MV-4-11 (cell line): ENCODE measurements at regions not wholly inside any gene's neighbourhood (a gene's known extent, or its start where the extent isn't known, plus 50 kb on each side); places are given as distances from the start of the nearest gene placed in this dataset.
"Not testable (repeated sequence)": the region's sequence is repeated elsewhere in the genome, so short reads cannot be mapped to it uniquely, and the experiment has no call there.

Source experiments
- DNase-seq: peaks from one replicate; lab custom pipeline; 2025; lab: John Stamatoyannopoulos, UW

DNA sequence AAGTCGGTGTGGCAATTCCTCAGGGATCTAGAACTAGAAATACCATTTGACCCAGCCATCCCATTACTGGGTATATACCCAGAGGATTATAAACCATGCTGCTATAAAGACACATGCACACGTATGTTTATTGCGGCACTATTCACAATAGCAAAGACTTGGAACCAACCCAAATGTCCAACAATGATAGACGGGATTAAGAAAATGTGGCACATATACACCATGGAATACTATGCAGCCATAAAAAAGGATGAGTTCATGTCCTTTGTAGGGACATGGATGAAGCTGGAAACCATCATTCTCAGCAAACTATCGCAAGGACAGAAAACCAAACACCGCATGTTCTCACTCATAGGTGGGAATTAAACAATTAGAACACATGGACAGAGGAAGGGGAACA is 80.6 kb upstream of the ST3GAL5 start:
- DNase-seq = not testable (repeated sequence)

- not testable (repeated sequence) for DNase-seq
Observed at GRCh38 chr2:85965770-85966169, 77.0 kb upstream of the ST3GAL5 start.

GRCh38 chr2:85963747-85964418 is 75.1 kb upstream of the ST3GAL5 start:
- not testable (repeated sequence) for DNase-seq

DNA sequence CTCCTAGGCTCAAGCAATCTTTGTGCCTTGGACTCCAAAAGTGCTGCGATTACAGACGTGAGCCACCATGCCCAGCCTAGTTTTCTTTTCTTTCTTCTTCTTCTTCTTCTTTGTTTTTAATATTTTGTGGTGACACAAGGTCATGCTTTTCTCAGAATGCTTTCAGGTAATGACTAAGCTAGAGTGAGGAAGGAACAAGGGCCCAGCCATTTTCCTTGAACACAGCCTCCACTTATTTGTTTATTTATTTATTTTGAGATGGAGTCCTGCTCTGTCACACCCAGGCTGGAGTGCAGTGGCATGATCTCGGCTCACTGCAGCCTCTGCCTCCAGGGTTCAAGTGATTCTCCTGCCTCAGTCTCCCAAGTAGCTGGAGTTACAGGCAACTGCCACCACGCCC is 74.3 kb upstream of the ST3GAL5 start:
- DNase-seq = no peak

DNA sequence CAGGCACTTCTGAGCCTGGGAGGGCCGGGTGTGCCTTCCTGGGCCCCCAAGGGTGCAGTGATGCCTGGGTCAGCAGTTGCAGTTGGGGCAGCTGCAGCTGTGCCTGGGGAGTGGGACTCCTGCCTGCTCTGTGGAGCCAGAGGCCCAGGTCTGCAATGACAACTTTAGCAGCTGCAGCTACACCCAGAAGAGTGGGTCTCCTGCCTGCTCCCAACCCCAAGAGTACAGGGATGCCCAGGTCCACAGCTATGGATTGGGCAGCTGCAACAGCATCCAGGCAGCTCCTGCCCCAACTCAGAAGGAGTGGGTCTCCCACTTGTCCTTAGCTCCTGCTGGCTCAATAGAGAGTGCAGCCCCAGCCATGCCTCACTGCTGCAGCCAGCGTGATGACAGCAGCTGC is 73.0 kb upstream of the ST3GAL5 start:
- DNase-seq = no peak

DNA sequence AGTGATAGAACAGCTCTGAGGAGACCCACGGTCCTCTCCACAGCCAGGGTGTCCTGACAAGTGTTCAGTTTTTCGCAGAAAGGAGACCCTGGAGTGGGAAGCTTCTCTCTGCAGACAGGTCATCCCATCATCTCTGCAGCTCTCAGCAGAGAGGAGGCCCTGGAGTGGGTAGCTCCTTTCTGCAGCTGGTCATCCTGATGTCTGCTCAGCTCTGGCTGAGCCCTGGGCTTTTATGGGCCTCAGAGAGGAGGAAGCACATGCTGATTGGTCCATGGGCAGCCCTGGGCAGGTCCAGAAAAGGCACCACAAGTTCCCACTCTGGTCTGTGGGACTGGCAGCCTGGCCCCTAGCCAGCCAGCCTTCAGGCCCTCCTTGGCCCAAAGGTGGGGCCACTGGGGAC is 72.3 kb upstream of the ST3GAL5 start:
- DNase-seq = no peak

DNA sequence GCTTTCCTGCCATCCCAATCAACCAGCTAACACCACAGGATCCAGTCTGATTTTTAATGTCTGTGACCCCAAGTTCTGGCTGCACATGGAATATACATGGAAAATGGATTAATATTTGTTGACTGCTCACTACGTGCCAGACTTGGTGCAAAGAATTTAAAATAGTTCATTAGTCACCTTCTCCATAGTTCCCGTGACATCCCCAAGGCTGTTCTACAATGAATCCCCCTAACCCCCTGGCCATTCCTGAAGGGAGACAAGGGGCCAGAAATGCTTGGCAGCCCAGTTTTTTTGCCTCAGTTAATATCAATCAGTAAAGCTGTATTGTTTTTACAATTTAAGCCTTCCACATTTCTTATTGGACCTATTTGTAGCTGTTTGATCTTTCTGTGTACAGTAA is 71.0 kb upstream of the ST3GAL5 start:
- no peak for DNase-seq

DNA sequence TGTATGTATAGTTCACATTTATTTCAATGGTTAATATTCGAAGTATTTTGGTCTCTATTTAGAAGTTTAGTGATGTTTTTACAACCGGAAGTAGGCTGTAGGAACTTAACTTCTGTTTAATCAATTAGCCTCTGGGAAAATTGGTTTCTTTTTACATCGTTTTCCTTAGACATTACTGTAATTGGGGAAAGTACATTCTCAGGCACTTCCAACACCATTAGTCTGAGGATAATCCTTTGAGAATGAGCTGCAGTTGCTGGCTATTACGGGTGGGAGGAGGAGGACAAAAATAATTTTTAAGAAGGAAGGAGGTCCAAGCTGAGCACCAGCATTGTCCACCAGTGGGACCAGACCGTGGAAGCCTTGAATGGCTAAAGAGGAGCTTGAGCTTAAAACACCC is 70.4 kb upstream of the ST3GAL5 start:
- no peak for DNase-seq

- DNase-seq = no peak
Observed at GRCh38 chr2:85958731-85959130, 69.9 kb upstream of the ST3GAL5 start.

DNA sequence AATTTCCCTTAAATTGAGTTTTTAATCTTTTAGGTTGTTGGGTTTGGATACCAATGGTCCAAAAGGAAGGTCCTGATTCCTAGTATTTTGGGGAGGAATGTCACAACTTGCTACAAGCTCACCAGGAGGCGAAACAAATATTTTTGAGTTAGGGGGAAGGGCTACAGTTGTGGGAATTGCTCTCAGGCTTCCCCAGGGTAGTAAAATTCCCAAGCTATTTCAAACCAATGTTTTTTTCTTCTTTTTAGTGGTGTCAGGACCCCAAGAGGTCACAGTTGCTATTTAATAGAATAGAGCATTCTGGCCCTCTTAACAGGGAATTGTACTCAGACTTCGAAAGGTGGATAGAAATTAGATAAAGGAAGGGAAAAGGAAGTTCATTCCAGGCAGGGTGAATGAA is 68.5 kb upstream of the ST3GAL5 start:
- no peak for DNase-seq

- no peak for DNase-seq
Observed at GRCh38 chr2:85956646-85957039, 67.9 kb upstream of the ST3GAL5 start.

GRCh38 chr2:85954590-85955458 is 66.0 kb upstream of the ST3GAL5 start:
- DNase-seq = peak; percentile 32

DNA sequence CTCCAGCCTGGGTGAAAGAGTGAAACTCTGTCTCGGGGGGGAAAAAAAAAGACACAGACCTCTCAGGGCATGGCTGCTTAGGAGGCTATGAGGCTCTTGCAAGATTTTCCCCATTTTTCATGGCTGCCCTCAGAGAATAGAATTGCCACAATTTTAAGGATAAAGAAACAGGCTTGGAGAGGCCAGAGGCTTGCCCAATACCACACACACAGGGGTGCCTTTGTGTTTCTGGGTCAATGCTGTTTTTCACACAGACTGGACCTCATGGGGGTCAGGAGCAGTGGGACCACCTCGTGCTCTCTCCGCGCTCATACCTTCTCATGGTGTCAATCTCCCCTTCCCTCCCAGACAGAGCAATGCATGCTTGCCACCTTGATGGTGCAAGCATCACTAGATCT is 65.4 kb upstream of the ST3GAL5 start:
- no peak for DNase-seq

GRCh38 chr2:85953476-85953875 is 64.7 kb upstream of the ST3GAL5 start:
- no peak for DNase-seq

DNA sequence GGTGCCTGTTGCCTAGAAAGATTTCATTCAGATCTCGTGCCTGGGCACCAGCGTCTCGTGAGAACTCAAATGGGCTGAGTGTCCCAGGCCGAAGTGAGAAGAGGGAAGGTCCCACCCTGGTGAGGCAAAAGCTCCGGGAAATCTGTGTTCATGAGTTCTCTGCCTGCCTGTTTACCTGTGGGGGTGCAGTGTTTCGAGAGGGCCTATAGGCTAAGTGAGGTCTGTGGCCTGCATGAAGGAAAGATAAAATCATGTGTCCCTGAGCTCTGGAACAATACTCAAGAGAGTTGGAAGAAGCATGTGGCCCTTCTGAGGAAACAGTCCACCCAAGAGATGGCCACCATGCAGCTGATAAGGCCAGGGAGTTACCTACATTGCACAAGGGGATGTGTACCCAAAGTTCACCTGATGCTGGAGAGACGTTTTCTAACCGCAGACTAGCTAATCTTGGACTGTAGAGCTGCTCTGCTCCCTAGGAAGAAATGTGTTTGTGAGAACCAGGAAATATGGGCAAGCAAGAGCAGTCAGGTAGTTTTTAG is 63.5 kb upstream of the ST3GAL5 start:
- DNase-seq = no peak

GRCh38 chr2:85951351-85952067 is 62.7 kb upstream of the ST3GAL5 start:
- peak; percentile 87 for DNase-seq

GRCh38 chr2:85950743-85951142 is 62.0 kb upstream of the ST3GAL5 start:
- no peak for DNase-seq

GRCh38 chr2:85949280-85949679 is 60.5 kb upstream of the ST3GAL5 start:
- peak; percentile 8 for DNase-seq

DNA sequence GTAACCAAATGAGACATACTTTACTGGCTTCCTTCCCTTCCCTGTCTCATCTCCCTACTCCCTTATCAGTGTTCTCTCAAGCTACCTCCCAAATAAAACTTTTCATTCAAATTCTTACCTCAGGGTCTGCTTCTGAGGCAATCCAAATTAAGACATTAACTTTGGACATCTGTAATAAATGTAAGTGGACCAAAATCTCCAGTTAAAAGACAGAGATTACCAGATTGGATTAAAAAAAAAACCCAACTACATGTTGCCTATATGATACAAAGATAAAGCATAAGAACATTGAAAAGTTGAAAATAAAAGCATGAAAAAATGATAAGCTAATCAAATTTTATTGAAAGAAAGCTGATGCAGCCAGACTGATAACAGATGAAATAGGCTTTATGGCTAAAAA is 58.8 kb upstream of the ST3GAL5 start:
- DNase-seq = no peak

DNA sequence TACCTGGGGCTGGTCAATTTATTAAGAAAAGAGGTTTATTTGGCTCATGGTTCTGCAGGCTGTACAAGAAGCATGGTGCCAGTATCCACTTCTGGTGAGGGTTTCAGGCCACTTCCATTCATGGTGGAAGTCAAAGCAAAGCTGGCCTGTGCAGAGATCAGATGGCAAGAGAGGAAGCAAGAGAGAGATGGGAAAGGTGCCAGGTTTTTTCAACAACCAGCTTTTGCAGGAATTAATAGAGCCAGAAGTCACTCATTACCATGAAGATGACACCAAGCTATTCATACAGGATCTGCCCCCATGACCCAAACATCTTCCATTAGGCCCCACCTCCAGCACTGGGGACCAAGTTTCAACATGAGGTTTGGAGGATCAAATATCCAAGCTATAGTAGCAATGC is 56.8 kb upstream of the ST3GAL5 start:
- no peak for DNase-seq

DNA sequence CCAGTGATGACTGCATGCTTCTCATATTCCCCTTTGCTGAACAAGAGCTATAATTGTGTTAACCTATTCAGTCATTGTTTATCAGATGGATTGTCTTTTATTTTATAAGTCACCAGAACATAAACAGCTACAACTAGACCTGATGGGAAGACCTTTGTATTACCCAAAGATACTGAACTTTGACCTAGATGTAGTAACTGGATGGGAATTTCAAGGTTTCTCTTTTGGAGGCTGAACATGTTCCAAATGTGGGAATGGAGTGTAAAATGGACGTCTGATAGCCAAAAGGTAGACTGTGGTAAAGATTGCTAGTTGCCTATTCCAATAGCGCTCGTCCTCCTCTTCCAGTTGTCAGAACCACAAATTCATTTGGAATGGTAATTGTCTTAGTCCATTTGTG is 56.4 kb upstream of the ST3GAL5 start:
- no peak for DNase-seq

DNA sequence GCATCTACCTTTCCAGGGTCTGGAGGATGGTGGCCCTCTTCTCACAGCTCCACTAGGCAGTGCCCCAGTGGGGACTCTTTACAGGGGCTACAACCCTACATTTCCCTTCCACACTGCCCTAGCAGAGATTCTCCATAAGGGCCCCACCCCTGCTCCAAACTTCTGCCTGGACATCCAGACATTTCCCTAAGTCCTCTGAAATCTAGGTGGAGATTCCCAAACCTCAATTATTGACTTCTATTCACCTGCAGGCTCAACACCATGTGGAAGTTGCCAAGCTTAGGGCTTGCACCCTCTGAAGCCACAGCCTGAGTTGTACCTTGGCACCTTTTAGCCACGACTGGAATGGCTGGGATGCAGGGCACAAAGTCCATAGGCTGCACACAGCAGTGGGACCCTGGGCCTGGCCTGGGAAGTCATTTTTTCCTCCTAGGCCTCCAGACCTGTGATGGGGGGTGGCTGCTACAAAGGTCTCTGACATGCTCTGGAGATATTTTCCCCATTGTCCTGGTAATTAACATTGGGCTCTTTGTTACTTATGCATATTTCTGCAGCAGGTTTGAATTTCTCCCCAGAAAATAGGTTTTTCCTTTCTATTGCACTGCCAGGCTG is 53.7 kb upstream of the ST3GAL5 start:
- DNase-seq = no peak
